ENCODE measurements at regions not wholly inside any gene's neighbourhood (a gene's known extent, or its start where the extent isn't known, plus 50 kb on each side); places are given as distances from the start of the nearest gene placed in this dataset.

DNA sequence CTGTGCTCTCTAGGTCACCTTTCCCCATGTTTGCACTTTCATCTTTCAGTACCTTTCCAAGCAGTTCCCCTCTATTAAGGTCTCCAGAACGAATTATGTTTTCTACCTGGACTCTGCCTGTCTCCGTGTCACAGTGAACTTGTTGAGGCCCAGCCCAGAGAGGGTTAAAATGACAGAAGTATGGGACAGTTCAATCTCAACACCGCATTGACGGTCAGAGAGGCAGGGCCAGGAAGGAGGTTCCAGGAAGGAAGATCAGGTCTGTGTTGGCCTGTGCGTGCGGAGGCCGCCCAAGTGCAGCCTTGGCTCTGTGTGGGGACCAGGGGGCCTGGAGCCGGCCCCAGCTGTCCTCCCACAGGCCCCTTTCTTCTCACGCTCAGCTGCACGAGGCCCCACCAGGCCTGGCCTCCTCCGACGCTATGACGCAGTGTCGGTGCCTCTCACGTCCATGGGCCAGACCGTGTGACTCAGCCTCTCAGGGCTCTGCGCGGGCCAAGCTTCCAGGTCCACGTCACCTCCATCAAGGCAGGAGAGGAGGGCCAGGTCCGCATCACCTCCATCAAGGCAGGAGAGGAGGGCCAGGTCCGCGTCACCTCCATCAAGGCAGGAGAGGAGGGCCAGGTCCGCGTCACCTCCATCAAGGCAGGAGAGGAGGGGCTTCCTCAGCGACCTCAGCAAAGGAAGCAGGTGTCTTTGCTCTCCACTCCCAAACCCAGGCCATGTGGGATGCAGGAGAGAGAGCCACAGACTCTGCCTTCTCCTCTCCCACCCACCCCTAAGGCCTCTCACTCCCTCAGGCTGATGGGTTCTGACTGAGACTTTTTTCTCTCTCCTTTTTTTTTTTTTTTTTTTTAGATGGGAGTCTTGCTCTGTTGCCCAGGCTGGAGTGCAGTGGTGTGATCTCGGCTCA lies 83.1 kb downstream of the CPN2 start:
- DNase-seq, result no peak

DNA sequence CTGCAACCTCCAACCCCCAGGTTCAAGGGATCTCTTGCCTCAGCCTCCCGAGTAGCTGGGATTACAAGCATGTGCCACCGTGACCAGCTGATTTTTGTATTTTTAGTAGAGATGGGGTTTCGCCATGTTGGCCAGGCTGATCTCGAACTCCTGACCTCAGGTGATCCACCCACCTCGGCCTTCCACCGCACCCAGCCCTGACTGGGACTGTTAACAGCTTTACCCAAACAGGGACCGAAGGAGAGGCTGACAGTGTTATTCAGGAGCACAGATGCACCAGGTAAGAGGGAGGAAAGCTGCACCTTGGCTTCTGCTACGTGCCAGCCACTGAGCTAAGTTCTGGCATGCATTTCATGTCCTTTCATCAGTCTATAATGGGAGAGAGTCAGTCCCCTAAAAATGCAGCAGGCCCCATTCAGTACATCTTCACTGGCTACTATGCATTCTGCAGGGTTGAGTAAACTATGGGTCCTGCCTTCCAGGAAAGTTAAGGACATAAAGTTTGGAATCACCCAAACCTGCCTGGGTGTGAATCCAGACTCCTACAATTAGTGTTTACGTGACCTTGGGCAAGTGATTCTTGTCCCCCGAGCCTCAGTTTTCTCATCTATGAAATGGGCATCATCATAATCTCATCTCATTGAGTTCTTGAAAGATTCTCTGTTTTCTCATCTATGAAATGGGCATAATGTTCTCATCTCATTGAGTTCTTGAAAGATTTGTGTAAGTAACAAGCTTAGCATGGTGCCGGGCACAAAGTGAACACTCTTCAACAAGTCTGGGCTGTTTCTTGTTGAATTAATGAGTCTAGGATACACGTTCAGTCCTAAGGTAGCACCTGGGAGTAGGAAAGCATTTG lies 82.2 kb downstream of the CPN2 start:
- no peak for DNase-seq

DNA sequence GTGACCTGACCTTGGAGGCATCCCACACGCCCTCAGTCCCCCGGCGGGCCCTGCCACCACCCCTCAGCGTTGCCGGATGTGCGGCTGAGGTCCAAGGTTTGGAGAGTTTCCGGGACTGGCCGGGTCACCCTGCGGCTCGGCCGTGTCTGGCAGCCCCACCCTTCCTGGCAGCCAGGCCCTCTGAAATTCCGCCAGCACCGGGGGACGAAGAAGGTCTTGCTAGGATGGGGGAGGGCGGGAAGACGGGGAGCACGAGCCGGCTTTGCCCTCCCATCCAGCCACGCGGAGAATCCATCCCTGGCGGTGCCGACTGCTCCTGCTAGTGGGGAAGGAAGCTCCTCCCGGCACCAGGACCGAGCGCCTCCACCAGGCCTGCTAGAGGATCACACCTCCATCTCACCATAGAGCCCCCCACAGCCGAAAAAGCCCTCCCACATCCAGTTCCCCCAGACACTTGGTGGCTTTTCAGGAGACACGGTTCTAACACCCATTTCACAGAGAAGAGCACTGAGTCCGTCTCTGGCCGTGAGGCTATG lies 81.5 kb downstream of the CPN2 start:
- DNase-seq, result no peak

DNA sequence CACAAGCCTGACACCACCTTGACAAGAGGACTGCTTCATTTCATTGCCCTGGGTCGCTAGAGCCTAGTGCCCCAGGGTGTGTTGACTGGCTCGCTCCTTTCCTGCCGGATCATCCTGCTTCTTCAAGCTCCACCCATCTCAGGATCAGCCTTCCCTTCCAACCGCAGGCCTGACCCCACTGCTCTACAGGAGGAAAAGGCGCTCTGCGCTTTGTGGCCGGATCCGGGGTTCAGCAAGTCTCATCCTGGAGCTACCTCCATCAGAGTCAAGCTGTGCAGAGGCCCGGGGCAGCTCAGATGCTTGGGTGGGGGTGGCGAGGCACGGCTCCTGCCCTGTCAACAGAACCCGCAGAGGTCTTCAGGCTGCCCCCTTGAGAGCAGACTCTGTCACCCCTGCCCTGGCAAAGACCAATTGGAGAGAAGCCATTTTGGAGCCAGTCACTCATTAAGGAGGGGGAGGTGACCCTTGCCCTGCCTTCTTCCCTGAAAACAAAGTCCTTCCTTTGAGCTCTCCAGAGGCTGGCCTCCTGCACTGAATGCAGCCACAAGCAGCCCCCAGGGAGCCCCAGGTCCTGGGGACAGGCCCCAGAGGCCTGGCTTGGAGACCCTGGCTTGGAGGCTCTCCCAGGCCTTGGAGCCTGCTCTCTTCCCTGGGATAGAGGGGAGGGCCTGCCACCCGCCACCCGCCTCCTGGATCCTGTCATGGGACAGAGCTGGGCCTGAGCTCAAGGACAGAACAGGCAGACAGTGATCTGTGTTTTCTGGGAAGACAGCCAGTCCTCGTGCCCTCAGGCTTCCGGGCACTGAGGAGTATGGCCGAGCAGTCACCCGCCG lies 80.3 kb downstream of the CPN2 start:
- DNase-seq, result no peak

DNA sequence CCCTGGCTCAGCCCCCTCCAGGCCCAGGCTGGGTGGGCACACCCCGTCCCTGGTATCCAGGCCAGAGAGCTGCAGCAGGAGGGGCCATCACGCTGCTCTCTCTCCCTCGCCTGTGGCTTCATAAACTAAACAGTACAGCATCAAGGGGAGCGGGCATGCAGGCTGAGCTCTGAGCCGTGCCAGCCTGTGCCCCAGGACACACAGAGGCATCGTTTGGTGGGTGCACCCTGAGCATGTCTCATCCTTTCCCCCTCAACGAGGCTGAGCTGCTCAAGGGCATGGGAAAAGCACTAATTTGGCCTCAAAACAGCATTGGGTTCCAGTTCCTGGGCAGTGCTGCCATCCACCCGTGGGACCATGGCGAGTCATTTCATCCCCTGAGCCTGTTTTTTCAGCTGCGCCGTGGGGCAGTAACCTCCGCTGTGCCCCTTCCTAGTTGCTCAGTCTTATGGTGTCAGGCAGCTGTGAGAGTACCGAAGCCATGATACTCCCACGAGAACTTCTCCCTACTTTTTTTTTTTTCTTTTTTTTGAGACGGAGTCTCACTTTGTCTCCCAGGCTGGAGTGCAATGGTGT lies 79.6 kb downstream of the CPN2 start:
- no peak for DNase-seq

DNA sequence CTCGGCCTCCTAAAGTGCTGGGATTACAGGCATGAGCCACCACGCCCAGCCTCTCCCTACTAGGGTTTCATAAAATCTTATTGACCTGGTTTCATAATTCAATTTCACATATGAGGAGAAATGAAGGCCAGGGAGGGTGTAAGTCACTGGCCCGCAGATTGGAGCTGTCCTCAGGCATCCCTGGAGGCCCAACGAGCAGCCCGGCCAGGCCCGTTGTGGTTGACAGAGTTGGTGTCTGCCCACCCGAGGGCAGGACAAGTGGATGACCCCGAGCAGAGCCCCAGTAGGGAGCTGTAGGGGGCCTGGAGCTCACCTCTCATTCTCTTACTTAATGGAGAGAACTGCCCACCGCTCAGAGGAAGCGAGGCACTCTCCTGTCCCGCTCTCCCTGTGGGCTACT lies 78.9 kb downstream of the CPN2 start:
- no peak for DNase-seq

DNA sequence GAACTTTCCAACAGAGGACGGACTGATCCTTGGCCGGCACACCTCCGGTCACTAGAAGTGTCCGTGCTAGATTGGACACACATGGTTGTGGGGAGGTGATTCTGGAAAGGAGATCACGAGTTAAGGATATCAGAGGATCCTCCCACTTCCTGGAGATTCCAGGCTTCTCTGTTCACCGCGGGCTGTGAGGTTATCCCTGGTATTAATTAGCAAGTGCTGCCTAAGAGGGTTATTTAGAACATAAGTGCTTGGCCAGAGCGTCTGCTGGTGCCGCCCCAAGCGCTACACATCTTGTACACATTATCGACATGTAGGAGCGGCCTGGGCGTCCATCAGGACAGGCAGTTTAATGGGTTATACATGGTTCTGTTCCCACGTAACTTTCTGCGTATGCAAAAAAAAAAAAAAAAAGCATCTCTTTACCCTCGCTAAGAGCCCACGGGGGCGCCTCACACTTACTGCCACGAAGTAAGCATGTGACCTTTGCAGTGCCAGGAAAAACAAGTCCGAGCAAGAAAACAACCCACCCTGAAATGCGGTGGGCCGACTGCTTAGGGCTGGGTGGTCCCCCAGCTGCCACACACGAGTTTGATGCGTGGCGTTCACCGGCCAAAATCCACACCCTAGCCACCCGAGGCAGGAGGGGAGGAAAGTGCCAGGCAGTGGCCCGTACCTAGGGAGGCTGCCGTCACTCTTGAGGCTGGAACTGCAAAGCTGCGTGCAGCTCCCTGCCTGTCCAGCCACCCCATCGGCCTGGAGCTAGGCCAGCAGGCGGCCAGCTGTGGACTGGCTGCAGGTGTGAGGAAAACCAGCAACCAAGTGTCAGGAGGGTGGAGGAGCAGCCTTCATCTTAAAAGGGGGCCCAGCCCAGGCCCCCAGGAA lies 78.0 kb downstream of the CPN2 start:
- no peak for DNase-seq

DNA sequence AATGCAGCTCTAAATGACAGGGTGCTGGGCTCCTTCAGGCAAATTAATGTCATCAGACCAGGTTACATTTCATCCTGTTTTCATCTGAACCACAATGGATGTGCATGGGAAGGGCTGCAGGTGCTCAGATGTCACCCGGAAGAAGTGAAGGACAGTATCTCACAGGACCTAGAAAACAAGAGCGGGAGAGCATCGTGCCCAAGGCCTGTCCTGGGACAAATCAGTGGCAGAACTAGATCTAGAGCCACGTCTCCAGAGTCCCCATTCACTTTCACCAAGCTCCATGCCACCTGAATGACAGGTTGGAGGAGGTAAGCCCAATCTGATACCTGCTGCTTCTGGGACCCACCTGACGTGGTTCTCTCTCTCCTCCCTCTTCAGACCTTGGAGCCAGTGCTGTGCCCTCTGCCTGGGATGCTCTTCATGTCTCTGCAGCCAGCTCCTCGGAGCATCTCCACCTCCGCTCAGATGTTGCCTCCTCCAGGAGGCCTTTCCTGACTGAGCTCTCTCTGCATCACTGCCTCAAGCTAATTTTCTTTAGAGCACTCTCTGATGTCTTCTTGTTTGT lies 77.3 kb downstream of the CPN2 start:
- DNase-seq, result no peak

DNA sequence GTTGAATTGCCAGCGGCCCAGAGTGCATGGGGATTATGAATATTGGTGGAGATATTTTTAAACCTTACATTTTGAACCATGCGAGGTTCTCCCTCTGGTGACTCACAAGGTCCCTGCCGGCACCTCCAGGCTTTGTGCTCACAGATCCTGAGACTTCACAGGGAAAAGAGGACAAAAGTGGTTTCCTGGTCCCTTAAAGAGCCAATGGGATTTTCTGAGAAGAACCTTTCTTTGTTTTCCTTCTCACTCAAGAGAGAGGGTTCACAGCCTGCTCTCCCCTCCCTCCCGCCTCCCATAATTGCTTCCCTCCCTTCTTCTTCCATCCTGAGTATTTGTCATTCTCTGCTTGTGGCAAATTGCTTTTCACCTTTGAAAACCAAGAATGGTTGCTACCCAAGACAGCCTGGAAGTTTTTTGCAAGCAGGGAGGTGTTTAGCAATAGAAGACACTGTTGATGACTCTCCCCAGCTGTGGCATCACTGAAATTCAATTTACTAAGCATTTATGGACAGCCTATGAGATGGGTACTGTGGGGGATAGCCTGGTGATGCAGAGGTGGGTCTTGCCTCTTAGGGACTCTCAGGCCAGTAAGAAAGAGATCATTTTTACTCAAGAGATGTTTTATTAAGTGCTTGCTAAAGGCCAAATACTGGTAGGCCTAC lies 76.6 kb downstream of the CPN2 start:
- DNase-seq, result no peak

DNA sequence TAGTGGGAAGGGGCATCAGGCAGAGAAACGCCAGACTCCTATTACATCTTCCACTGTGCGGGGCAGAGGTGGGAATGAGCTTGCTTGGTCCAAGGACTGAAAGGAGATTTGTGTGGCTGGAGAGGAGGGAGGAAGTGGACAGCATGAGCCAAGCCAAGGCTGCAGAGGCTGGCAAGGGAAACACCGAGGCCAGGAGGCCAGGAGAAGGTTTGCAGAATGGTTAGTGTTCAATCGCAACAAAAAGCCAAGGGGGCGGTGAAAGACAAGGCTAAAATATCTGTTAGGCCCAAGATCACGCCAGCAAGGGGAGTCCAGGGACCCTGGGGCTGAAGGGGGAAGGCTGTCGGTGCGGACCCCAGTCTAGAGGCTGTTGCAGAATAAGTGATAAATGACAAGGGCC lies 75.8 kb downstream of the CPN2 start:
- DNase-seq, result no peak

DNA sequence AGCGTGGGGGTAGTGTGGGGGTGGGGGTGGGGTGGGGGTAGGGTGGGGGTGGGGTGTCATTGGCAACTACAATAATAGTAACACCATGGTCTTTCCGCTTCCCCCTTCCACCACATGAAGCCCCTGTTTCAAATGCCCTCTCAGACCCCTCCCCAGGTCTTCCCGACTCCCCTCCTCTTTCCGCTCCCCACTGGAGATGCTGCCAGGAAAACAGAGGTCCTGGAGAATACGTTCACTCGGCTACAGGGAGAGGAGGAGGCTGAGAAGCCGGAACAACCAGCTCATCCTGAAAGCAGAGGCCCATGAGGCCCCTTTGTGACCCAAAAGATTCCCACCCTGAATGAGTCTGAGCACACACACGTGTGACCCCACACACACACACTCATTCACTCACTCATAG lies 75.4 kb downstream of the CPN2 start:
- no peak for DNase-seq

DNA sequence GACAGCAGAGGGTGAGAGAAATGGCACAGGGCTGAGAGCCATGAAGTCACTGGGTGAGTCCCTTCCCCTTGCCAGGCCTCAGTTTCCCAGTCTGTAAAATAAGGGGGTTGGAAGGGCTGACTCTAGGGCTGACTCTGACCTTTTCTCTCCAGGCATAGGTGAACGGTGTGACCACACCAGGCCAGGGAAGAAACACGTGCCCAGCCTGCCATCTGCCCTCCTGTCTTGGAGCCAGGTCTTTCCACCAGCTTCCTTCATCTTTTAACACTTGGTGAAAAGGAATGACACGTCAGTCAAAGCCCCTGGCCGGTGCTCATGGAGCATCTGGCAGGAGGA lies 74.4 kb downstream of the CPN2 start:
- no peak for DNase-seq

DNA sequence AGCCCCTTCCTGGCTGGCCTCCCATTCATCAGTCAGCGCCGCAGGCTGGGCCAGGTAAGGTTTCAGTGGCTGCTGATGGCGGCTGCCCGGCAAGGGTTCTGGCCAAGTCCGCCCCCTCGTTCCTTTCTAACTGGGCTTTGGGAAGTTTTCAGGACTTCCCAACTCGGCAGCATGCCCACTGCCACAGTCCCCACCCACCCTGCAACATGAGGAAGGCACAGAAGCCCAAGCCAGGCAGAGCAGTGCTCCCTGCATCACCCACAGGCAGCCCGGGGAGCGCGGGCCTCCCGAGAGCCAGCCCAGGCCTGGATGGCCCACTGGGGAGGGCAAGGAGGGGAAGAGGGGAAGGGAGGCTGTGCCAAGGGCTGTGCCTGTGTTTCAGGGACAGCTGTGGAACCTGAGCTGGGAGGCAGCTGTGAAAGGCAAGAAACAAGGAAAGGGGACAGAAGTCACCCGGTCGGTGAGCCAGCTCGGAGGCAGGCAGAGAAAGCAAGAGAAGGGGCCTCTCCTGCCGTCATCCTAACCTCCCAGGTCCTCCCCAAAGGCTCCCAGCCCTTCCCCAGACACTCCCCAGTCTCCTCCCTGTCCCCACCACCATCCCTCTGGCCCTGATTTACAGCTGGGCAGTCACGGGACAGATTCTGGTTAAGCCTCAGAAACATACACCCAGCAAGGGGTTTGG lies 73.9 kb downstream of the CPN2 start:
- no peak for DNase-seq

DNA sequence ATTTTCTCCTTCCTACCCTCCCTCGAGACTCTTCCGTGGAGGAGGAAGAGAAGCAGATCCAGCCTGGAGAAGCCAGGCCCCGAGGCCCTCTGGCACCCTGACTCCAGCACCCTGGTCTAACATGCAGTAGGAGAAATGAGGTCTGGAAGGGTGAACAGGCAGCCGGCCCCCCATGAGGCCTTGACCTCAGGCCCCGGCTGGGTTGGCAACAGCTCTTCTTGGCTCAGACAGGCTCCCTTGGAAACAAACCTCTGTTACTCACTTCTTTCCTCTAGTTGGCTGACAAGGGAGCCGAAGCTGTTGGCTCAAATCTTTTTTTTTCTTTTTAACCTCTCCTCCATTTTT lies 73.4 kb downstream of the CPN2 start:
- DNase-seq, result no peak

DNA sequence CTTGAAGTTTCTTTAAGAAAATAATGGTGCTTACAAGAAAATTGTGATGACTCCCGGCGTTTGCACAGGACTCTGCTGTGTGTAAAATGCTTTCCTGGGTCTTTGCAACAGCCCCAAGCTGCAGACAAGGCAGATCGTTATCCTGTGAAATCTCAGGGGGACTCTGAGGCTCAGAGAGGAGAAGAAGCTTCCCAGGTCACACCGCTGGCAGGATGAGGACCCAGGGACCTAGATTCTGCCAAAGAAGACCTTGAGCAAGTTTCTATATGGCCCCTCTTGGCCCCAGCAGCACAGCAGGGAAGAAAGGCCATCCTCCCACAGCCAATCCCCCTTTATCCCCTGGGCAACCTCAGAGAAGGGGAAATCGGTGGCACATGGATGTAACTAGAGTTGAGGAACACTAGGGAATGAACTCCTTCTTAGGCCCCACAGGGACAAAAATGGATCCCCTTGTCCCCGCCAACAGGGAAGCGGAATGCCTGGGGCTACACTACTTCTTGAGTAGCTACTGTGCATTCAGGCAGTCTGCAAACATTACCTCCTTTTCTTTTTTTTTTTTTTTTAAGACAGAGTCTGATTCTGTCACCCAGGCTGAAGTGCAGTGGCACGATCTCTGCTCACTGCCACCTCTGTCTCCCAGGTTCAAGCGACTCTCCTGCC lies 72.8 kb downstream of the CPN2 start:
- no peak for DNase-seq

DNA sequence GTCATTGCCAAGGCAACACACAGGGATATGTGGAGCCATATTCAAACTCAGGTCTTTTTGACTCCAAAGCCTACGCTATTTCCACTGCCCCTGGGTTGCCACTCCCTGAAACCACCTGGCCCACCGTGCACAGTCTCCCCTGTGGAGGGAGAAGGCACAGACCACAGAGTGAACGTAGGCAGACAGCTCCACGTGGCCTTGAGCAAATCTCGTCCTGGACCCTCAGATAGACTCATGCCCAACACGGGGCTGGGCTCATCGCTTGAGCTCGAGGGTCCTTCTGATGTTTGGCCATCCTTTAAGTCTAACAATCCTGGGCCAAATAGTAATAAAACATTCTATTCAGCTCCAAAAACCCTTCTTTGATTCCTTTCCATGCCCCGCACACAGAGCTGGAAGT lies 72.0 kb downstream of the CPN2 start:
- no peak for DNase-seq

DNA sequence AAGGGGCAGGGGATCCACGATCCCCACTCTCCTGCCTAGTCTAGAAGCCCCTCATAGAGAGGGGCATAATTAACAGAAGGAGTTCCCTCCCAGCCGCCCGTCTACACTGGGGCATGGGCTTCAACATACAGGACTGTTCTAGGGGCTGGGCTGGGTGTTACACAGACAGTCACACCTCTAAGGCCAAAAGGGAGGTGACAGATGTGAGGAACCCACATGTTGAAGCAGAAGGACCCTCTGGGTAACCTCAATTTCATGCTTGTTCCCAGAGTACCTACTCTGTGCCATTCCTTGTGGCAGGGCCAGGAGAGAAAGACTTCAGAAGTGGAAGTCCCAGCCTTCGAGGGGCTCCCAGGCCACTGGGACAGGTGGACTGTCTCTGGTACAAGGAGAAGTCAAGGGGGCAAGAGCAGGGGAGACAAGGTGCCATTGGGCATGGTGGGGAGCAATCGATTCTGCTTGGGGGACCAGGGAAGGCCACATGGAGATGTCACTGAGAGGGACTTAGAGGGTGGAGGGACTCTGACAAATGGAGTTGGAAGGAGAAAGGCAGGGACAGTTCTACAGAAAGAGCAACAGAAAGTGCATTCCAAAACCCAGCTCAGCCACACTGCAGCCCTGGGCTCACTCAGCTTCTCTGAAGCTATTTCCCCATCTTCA lies 71.3 kb downstream of the CPN2 start:
- no peak for DNase-seq

DNA sequence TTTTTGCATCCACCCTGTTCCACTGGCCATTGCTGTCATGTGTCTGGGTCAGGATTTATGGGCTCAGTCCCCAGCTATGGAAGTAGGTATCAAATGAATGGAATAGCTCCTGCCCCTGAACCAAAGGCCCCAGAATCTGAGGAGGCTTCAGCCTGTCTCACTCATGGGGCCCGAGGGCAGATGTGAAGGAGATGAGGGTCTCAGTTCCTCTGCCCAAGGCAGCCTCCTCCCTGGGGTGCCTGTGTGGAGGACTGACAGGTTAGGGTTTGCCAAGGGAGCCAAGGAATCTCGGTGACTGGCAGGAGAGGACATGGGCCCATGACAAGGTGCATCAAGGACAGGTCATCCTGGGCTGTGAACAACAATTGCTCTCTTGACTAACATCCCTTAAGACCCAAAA lies 70.4 kb downstream of the CPN2 start:
- no peak for DNase-seq

DNA sequence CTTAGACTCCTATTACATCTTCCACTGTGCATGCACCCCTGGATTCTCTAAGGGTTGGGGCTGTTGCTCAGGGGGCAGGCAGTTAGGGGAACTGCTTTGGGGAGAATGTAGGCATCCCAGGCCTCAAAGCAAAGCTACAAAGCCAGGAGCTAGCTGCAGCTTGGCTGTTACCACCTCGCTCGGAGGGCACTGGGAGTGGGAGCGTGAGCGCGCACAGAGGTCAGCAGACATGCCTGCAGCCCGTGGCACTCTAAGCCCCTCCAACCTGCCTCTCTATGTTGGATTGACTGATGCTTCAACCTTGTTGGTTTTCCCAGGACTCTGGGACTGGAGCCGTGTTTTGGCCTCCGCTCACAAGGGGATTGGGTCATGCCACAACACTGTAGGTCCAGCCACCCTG lies 69.8 kb downstream of the CPN2 start:
- no peak for DNase-seq
